Calu3 (cell line): ENCODE measurements at regions not wholly inside any gene's neighbourhood (a gene's known extent, or its start where the extent isn't known, plus 50 kb on each side); places are given as distances from the start of the nearest gene placed in this dataset.
"Not testable (repeated sequence)": the region's sequence is repeated elsewhere in the genome, so short reads cannot be mapped to it uniquely, and the experiment has no call there.

ENCODE experiments used
- BruUV-seq: library from RNA; stranded (reverse); fragments of 400-500 nt; replicated peaks from 2 replicates; lab custom pipeline; 2021; lab: Mats Ljungman, UMichigan
- CTCF ChIA-PET: fragments of 300-600 bp; sonication (Branson Sonifier 250); formaldehyde crosslinking; loops from one replicate; lab custom pipeline; 2022; ENCODE audit warnings: antibody characterized with exemption; lab: Charles Lee
- DNase-seq: peaks from one replicate; pipeline ENCODE4 v3.0.0; 2022
- H3K27ac Mint-ChIP-seq: one replicate; pipeline ENCODE4 v1.8.0; 2022; ENCODE audit warnings: mixed read lengths; ENCODE audit not compliant: unreplicated experiment
- H3K27me3 Mint-ChIP-seq: one replicate; pipeline ENCODE4 v1.8.0; 2022; ENCODE audit warnings: mixed read lengths; ENCODE audit not compliant: unreplicated experiment
- H3K36me3 Mint-ChIP-seq: one replicate; pipeline ENCODE4 v1.8.0; 2022; ENCODE audit warnings: mild to moderate bottlenecking, moderate library complexity, mixed read lengths; ENCODE audit not compliant: insufficient read depth, unreplicated experiment
- H3K4me1 Mint-ChIP-seq: one replicate; pipeline ENCODE4 v1.8.0; 2022; ENCODE audit warnings: mild to moderate bottlenecking, low read depth, mixed read lengths; ENCODE audit not compliant: unreplicated experiment
- H3K4me3 Mint-ChIP-seq: one replicate; pipeline ENCODE4 v1.8.0; 2022; ENCODE audit warnings: mild to moderate bottlenecking, low read depth, moderate library complexity, mixed read lengths; ENCODE audit not compliant: unreplicated experiment
- H3K9me3 Mint-ChIP-seq: one replicate; pipeline ENCODE4 v1.8.0; 2022; ENCODE audit warnings: low read depth, mixed read lengths; ENCODE audit not compliant: unreplicated experiment
- CTCF ChIP-seq: fragments of 200-600 bp; IDR thresholded peaks from one replicate; pipeline ENCODE4 v1.8.0; 2022; ENCODE audit warnings: antibody characterized with exemption; ENCODE audit not compliant: unreplicated experiment
- intact Hi-C: fragments of 100-400 bp; cut with micrococcal nuclease; formaldehyde crosslinking; loops from one replicate; pipeline ENCODE4 v1.10.0; 2022; ENCODE audit not compliant: unreplicated experiment

GRCh38 chr2:139424101-139424500, 643.9 kb upstream of the NXPH2 start:
- BruUV-seq: no TSS peak
- CTCF ChIA-PET: no interaction called here

GRCh38 chr2:139411236-139411635, 631.0 kb upstream of the NXPH2 start:
- no peak for TF ChIP-seq CTCF
- H3K27me3 Mint-ChIP-seq: no peaks in the 10 kb centered on the region
- intact Hi-C loops: no loop called here
- no peak overlapping the region for H3K27ac Mint-ChIP-seq
- no peaks in the 10 kb centered on the region for H3K36me3 Mint-ChIP-seq
- H3K4me3 Mint-ChIP-seq: no peak overlapping the region
- no peak for DNase-seq
- CTCF ChIA-PET: no interaction called here
- no peaks in the 10 kb centered on the region for H3K4me1 Mint-ChIP-seq
- BruUV-seq: no TSS peak
- H3K9me3 Mint-ChIP-seq: peaks cover 2% of the 10 kb centered on the region

More at GRCh38 chr2:139424101-139424500, 643.9 kb upstream of the NXPH2 start:
- Mint-ChIP-seq H3K27me3 (no peaks in the 10 kb centered on the region), H3K9me3 (peaks cover 15% of the 10 kb centered on the region), H3K4me1 (no peaks in the 10 kb centered on the region), H3K4me3 (no peak overlapping the region), H3K36me3 (no peaks in the 10 kb centered on the region), H3K27ac (no peak overlapping the region)
- no peak for TF ChIP-seq CTCF
- intact Hi-C loops: no loop called here
- DNase-seq: no peak

- H3K9me3 Mint-ChIP-seq, H3K27me3 Mint-ChIP-seq, H3K27ac Mint-ChIP-seq, BruUV-seq, DNase-seq, H3K4me3 Mint-ChIP-seq, H3K36me3 Mint-ChIP-seq, H3K4me1 Mint-ChIP-seq, intact Hi-C loops, CTCF ChIA-PET: not testable (repeated sequence)
Observed at GRCh38 chr2:139410833-139411174, 630.6 kb upstream of the NXPH2 start.

GRCh38 chr2:139410147-139410832, 630.1 kb upstream of the NXPH2 start:
- H3K27me3 Mint-ChIP-seq, DNase-seq, H3K4me3 Mint-ChIP-seq, BruUV-seq, H3K36me3 Mint-ChIP-seq, H3K4me1 Mint-ChIP-seq, H3K9me3 Mint-ChIP-seq, H3K27ac Mint-ChIP-seq, CTCF ChIA-PET, intact Hi-C loops: not testable (repeated sequence)

GRCh38 chr2:139409212-139409611, 629.0 kb upstream of the NXPH2 start:
- CTCF ChIA-PET: no interaction called here
- H3K27me3 Mint-ChIP-seq: no peaks in the 10 kb centered on the region
- no peak overlapping the region for H3K27ac Mint-ChIP-seq
- no peak for DNase-seq
- intact Hi-C loops: no loop called here
- H3K4me1 Mint-ChIP-seq: no peaks in the 10 kb centered on the region
- TF ChIP-seq CTCF: no peak
- H3K9me3 Mint-ChIP-seq: no peaks in the 10 kb centered on the region
- no peaks in the 10 kb centered on the region for H3K36me3 Mint-ChIP-seq
- no peak overlapping the region for H3K4me3 Mint-ChIP-seq
- BruUV-seq: no TSS peak
